NCI-H345 treated with DMSO at 0.1 percent for 48 hours (cell line): ENCODE measurements at regions not wholly inside any gene's neighbourhood (a gene's known extent, or its start where the extent isn't known, plus 50 kb on each side); places are given as distances from the start of the nearest gene placed in this dataset.

Experiments used
- DNase-seq: peaks from one replicate; lab custom pipeline; 2025; ENCODE audit not compliant: unreplicated experiment; lab: John Stamatoyannopoulos, UW

GRCh38 chr13:67859904-67860303 lies 629.8 kb upstream of the PCDH9 start:
- DNase-seq = no peak

GRCh38 chr13:67857581-67858310 lies 627.6 kb upstream of the PCDH9 start:
- DNase-seq = no peak

- no peak for DNase-seq
These were observed 626.8 kb upstream of the PCDH9 start for GRCh38 chr13:67856955-67857354.

- DNase-seq = no peak
These were observed 625.7 kb upstream of the PCDH9 start for GRCh38 chr13:67855741-67856238.

- DNase-seq = no peak
These were observed 624.9 kb upstream of the PCDH9 start for GRCh38 chr13:67854990-67855389.

GRCh38 chr13:67844574-67844973 lies 614.4 kb upstream of the PCDH9 start:
- no peak for DNase-seq

- DNase-seq = no peak
These were observed 610.9 kb upstream of the PCDH9 start for GRCh38 chr13:67841071-67841470.

- no peak for DNase-seq
These were observed 603.4 kb upstream of the PCDH9 start for GRCh38 chr13:67833564-67833963.

- no peak for DNase-seq
These were observed 599.5 kb upstream of the PCDH9 start for GRCh38 chr13:67829641-67830040.

GRCh38 chr13:67827992-67828391 lies 597.9 kb upstream of the PCDH9 start:
- DNase-seq = no peak

GRCh38 chr13:67821606-67822005 lies 591.5 kb upstream of the PCDH9 start:
- DNase-seq = no peak

GRCh38 chr13:67806796-67807195 lies 576.7 kb upstream of the PCDH9 start:
- DNase-seq = no peak

GRCh38 chr13:67803118-67803517 lies 573.0 kb upstream of the PCDH9 start:
- DNase-seq = no peak

- DNase-seq = peak; percentile 82
These were observed 562.1 kb upstream of the PCDH9 start for GRCh38 chr13:67792151-67792676.

- no peak for DNase-seq
These were observed 560.9 kb upstream of the PCDH9 start for GRCh38 chr13:67791047-67791446.

- no peak for DNase-seq
These were observed 546.0 kb upstream of the PCDH9 start for GRCh38 chr13:67776151-67776550.

GRCh38 chr13:67775359-67775758 lies 545.2 kb upstream of the PCDH9 start:
- no peak for DNase-seq

GRCh38 chr13:67772807-67773453 lies 542.8 kb upstream of the PCDH9 start:
- DNase-seq = no peak

- DNase-seq = no peak
These were observed 541.0 kb upstream of the PCDH9 start for GRCh38 chr13:67771106-67771505.

- no peak for DNase-seq
These were observed 539.8 kb upstream of the PCDH9 start for GRCh38 chr13:67769987-67770341.

- DNase-seq = no peak
These were observed 539.2 kb upstream of the PCDH9 start for GRCh38 chr13:67769063-67769986.
